Pancreas (tissue), 10 donors: ENCODE measurements at regions not wholly inside any gene's neighbourhood (a gene's known extent, or its start where the extent isn't known, plus 50 kb on each side); places are given as distances from the start of the nearest gene placed in this dataset.

ENCODE experiments used
- ATAC-seq, 4 donors: fragments of 200-7000 bp; cut with Tn5 transposase; one replicate each; pipeline versions ENCODE4 v1.8.0 to v1.9.1; 2020; ENCODE audit warnings: mild to moderate bottlenecking in 4 of 4, moderate library complexity in 4 of 4
- DNase-seq, 6 donors: peaks; one replicate each; pipeline ENCODE4 v3.0.0-alpha.2; 2020
- FAIRE-seq: peaks from 2 replicates; lab custom pipeline; 2012; peaks lifted over from hg19 to GRCh38; lab: Jason Lieb, UNC
- H3K27ac ChIP-seq, 4 donors: fragments of 200-600 bp; sonication (generic); 1 replicate in 3 of 4; 2 replicates in 1 of 4; pipeline versions ENCODE4 v1.5.0 to v1.8.0; 2020
- H3K27me3 ChIP-seq, 4 donors: fragments of 200-600 bp; one replicate each; pipeline ENCODE4 v1.8.0; 2021
- H3K36me3 ChIP-seq, 3 donors: fragments of 200-600 bp; sonication (generic) in 1 of 3; one replicate each; pipeline versions ENCODE4 v1.5.0 to v1.8.0; 2020 to 2021
- H3K4me1 ChIP-seq, 3 donors: fragments of 200-600 bp; one replicate each; pipeline ENCODE4 v1.8.0; 2021
- H3K4me3 ChIP-seq, 4 donors: fragments of 200-600 bp; sonication (generic) in 2 of 4; one replicate each; pipeline versions ENCODE4 v1.5.0 to v1.8.0; 2020 to 2021
- H3K9me3 ChIP-seq, 4 donors: fragments of 200-600 bp; one replicate each; pipeline ENCODE4 v1.8.0; 2021
- WGBS, 2 donors: extraction: QIAGEN DNeasy Blood & Tissue Kit; methylation state at CpG; one replicate each; pipeline ENCODE4 v1.1.7; 2013; 5-methylcytosine and 5-hydroxymethylcytosine counted together
- intact Hi-C, 3 donors: fragments of 100-400 bp; cut with DNase I; formaldehyde crosslinking; loops; one replicate each; pipeline versions ENCODE4 v1.11.1 to v1.14.2; 2022
- TF ChIP-seq, protein P1 (sequence below), 4 donors: fragments of 200-600 bp; sonication (generic) in 3 of 4; IDR thresholded peaks; one replicate each; pipeline versions ENCODE4 v1.5.0 to v1.8.0; 2021; ENCODE audit warnings: antibody characterized with exemption in 4 of 4
- donor health status: healthy with polysubstance abuse.
- donor health status: DM: no; HTN: no; CAD: no; lungs with moderate emphysema.
- donor health status: DM: no; HTN: no; CAD: no.
- donor health status: control.
- donor health status: control.
- donor health status: Bipolar disorder and iron deficiency.
- donor health status: DM: yes; HTN: yes; CAD: no.
- donor health status: DM: no; HTN: no; CAD: no.
- donor health status: DM: no; HTN: no; CAD: no.
- donor health status: DM: yes; HTN: yes; CAD: no.

DNA sequence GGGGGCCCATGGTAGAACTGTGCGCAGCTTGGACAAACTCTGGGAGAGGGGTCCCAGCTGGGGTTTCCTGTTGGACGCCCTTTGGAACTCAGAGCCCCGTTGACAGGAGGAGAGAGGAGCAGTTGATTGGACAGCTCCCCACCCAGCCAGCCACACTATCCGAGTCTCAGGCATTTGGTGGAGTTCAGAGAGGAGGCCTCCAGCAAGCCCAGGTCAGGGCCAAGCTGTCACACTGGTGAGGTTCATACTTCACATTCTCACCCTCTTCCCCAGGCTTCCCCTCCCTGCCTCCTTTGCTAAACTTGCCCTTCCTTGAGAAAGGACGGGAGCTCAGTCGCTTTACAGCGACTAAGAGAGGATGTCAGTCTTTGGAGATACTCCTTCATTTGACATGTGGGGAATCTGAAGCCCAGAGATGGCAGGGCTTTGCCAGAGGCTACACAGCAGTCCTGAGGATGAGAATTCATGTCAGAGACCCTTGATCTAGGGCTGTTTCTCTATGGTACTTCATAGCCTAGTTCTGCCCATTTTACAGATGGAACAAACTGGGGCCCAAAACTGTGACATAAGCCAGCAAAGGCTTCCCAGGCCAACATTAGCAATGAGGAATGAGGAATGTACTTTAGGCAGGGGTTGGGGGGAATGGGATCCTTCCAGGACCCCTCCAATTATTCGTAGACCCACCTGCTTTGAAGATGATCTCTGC, 142.2 kb downstream of the SMAD6 start:
- Histone ChIP-seq H3K36me3 (no peaks in the 10 kb centered on the region), H3K27me3 (no peaks in the 10 kb centered on the region), H3K9me3 (no peaks in the 10 kb centered on the region), H3K27ac (no peak overlapping the region), H3K4me1 (peaks cover 0 to 7% (median 5%) of the 10 kb centered on the region in 3 donors), H3K4me3 (no peak overlapping the region)
- peak in 1 of 6 donors; percentile 9 for DNase-seq
- intact Hi-C loops = no loop called here
- WGBS, 2 donors = 88 to 96% methylated on average over 8 of the region's 8 CpGs
- ATAC-seq = no peak
- TF ChIP-seq, protein P1, sequence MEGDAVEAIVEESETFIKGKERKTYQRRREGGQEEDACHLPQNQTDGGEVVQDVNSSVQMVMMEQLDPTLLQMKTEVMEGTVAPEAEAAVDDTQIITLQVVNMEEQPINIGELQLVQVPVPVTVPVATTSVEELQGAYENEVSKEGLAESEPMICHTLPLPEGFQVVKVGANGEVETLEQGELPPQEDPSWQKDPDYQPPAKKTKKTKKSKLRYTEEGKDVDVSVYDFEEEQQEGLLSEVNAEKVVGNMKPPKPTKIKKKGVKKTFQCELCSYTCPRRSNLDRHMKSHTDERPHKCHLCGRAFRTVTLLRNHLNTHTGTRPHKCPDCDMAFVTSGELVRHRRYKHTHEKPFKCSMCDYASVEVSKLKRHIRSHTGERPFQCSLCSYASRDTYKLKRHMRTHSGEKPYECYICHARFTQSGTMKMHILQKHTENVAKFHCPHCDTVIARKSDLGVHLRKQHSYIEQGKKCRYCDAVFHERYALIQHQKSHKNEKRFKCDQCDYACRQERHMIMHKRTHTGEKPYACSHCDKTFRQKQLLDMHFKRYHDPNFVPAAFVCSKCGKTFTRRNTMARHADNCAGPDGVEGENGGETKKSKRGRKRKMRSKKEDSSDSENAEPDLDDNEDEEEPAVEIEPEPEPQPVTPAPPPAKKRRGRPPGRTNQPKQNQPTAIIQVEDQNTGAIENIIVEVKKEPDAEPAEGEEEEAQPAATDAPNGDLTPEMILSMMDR (IDR thresholded peaks at IDR 0.05) = no peak
- no peak for FAIRE-seq

DNA sequence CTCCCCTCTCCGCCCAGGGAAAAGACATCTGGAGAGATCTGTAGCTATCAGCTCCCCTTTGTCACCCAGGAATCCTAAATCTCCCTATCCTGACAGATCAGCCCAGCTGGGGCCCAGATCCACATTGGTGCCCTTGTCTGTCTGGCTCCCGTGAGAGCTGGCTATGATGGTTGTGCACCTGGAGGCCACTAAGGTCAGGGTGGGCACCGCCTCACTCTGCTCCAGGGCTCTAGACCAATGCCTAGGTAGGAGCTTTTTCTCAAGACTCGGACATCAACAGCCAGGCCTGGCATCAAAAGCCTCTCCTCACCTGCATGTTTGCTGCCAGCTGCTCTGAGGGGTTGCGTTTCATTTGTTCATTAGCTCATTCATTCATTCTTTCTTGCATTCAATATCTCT, 142.7 kb downstream of the SMAD6 start:
- 94% methylated on average over 5 of the region's 5 CpGs for whole genome bisulfite sequencing, 2 donors
- TF ChIP-seq, protein P1 (IDR thresholded peaks at IDR 0.05) = no peak
- no peak for FAIRE-seq
- no peak overlapping the region for H3K27ac ChIP-seq
- ATAC-seq = no peak
- DNase-seq = peak in 1 of 6 donors; percentile 43
- no peak overlapping the region for H3K4me3 ChIP-seq
- intact Hi-C loops = loop anchor here in 2 of 3 donors (5.0 kb wide), 2 partner anchors 62 to 242 kb away; no protein-coding TSS in a partner anchor
- H3K4me1 ChIP-seq = peaks cover 0 to 7% (median 5%) of the 10 kb centered on the region in 3 donors
- H3K9me3 ChIP-seq = no peaks in the 10 kb centered on the region
- H3K36me3 ChIP-seq = no peaks in the 10 kb centered on the region
- no peaks in the 10 kb centered on the region for H3K27me3 ChIP-seq

DNA sequence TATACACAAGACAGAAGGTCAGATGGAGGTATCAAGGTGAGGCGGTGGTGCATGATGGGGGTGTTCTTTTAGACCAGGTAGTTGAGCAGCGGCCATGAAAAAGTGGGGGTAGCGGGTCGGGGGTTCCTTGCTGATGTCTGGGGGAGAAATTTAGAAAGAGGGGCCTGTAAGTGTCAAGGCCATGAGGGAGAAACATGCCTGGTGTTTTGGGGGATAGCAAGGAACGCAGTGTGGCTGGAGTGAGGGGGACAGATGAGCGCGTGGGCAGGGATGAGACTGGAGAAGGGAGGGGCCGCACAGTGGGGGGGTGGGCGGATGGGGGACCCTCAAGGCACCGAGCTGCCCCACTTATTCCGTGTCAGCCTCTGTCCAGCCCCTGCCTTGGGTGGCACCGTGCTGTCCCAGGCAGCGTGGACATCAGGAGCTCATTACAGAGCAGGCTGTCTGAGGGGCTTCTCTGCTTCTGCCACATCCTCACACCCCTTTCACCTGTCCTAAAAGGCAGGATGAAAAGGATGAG, 143.3 kb downstream of the SMAD6 start:
- 85 to 93% methylated on average over 13 of the region's 13 CpGs for WGBS, 2 donors
- Histone ChIP-seq H3K27me3 (no peaks in the 10 kb centered on the region), H3K4me3 (no peak overlapping the region), H3K36me3 (no peaks in the 10 kb centered on the region), H3K4me1 (peaks cover 0 to 7% (median 5%) of the 10 kb centered on the region in 3 donors), H3K9me3 (no peaks in the 10 kb centered on the region), H3K27ac (no peak overlapping the region)
- TF ChIP-seq, protein P1 (IDR thresholded peaks at IDR 0.05) = no peak
- ATAC-seq = no peak
- FAIRE-seq = no peak
- intact Hi-C loops = loop anchor here in 2 of 3 donors (5.0 kb wide), 2 partner anchors 63 to 243 kb away; no protein-coding TSS in a partner anchor
- peak in 1 of 6 donors; percentile 11 for DNase-seq

DNA sequence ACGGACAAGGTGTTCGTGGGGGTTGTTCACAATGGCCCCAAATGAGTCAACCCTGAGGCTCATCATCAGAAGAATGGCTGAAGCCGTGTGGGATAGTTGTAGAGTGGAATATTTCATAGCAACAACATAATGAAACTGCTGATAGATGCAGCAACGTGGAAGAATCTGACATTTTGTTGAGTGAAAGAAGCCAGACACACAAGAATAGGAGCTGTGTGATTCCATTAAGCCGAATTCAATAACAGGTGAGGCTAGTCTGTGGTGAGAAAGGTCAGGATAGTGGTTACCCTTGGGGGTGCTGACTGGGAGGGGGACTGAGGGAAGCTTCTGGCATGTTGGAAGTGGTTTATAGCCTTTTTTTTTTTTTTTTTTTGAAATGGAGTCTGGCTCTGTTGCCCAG, 144.0 kb downstream of the SMAD6 start:
- Histone ChIP-seq H3K36me3 (no peaks in the 10 kb centered on the region), H3K4me3 (no peak overlapping the region), H3K4me1 (peaks cover 0 to 7% (median 5%) of the 10 kb centered on the region in 3 donors), H3K27me3 (no peaks in the 10 kb centered on the region), H3K9me3 (no peaks in the 10 kb centered on the region), H3K27ac (no peak overlapping the region)
- TF ChIP-seq, protein P1 (IDR thresholded peaks at IDR 0.05) = no peak
- intact Hi-C loops = loop anchor here in 2 of 3 donors (5.0 kb wide), 2 partner anchors 64 to 244 kb away; no protein-coding TSS in a partner anchor
- no peak for DNase-seq
- FAIRE-seq = no peak
- 78 to 87% methylated on average over 5 of the region's 5 CpGs for WGBS, 2 donors
- no peak for ATAC-seq
